Large intestine (tissue), 3 donors: ENCODE measurements at regions not wholly inside any gene's neighbourhood (a gene's known extent, or its start where the extent isn't known, plus 50 kb on each side); places are given as distances from the start of the nearest gene placed in this dataset.

Experiments used
- DNase-seq, 2 donors: peaks; one replicate each; pipeline versions ENCODE4 v3.0.0 to v3.0.0-alpha.2; 2013
- H3K27ac ChIP-seq: one replicate; pipeline ENCODE4 v1.5.1; 2013; ENCODE audit warnings: low read length
- H3K27me3 ChIP-seq: 2 replicates; pipeline ENCODE4 v1.6.1; 2013; ENCODE audit warnings: low read length; ENCODE audit not compliant: control insufficient read depth, insufficient read depth
- H3K36me3 ChIP-seq: 2 replicates; pipeline ENCODE4 v1.6.1; 2013; ENCODE audit warnings: low read length; ENCODE audit not compliant: control insufficient read depth, insufficient read depth
- H3K4me1 ChIP-seq: one replicate; pipeline ENCODE4 v1.6.1; 2013; ENCODE audit warnings: low read length; ENCODE audit not compliant: control insufficient read depth, insufficient read depth
- H3K4me3 ChIP-seq: one replicate; pipeline ENCODE4 v1.5.1; 2013; ENCODE audit warnings: low read length
- H3K9me3 ChIP-seq: one replicate; pipeline ENCODE4 v1.6.1; 2013; ENCODE audit warnings: mild to moderate bottlenecking, low read depth, low read length, moderate library complexity; ENCODE audit not compliant: control insufficient read depth
- WGBS: methylation state at CpG from one replicate; pipeline ENCODE4 v1.1.5; 2013; ENCODE audit warnings: low lambda C conversion rate; ENCODE audit not compliant: insufficient coverage; 5-methylcytosine and 5-hydroxymethylcytosine counted together

DNA sequence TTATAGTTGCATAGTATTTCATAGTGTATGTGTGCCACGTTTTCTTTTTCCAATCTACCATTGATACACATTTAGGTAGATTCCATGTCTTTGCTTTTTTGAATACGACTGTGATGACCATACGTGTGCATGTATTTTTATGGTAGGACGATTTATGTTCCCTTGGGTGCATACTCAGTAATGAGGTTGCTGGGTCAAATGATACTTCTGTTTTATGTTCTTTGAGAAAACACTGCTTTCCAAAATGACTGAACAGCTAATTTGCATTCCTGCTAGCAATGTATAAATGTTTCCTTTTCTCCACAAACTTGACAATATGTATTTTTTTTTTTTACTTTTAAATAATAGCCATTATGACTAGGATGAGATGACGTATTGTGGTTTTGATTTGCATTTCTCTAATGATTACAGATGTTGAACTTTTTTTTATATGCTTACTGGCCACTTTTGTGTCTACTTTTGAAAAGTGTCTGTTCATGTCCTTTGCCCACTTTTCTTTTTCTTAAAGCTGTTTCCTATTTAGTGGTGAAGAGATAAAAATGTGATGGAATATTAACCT lies 969.5 kb upstream of the NDST4 start:
- Histone ChIP-seq H3K4me1 (no peaks in the 10 kb centered on the region), H3K36me3 (no peaks in the 10 kb centered on the region), H3K27ac (no peak overlapping the region), H3K27me3 (no peaks in the 10 kb centered on the region), H3K4me3 (no peak overlapping the region), H3K9me3 (no peaks in the 10 kb centered on the region)
- WGBS = 80% methylated on average over 2 of the region's 5 CpGs
- no peak for DNase-seq

- Histone ChIP-seq H3K27me3 (no peaks in the 10 kb centered on the region), H3K9me3 (no peaks in the 10 kb centered on the region), H3K4me3 (no peak overlapping the region), H3K4me1 (no peaks in the 10 kb centered on the region), H3K36me3 (no peaks in the 10 kb centered on the region), H3K27ac (no peak overlapping the region)
- DNase-seq = no peak
- 83% methylated on average over 1 of the region's 1 CpG for WGBS
Measured at GRCh38 chr4:116073051-116073450, 959.6 kb upstream of the NDST4 start.

DNA sequence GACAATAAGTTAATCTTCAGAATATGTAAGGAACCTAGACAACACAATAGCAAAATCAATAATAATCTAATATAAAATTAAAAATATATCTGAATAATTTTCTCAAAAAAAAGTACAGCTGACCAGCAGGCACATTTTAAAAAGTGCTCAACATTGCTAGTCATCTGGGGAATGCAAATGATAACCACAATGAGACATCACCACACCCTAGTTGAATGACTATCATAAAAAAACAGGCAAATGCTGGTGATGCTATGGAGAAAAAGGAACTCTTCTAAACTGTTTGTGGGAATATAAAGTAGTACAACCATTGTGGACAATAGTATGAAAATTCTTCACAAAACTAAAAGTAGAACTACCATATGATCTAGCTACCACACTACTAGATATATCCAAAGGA lies 956.9 kb upstream of the NDST4 start:
- no peaks in the 10 kb centered on the region for H3K27me3 ChIP-seq
- no peaks in the 10 kb centered on the region for H3K9me3 ChIP-seq
- no peaks in the 10 kb centered on the region for H3K4me1 ChIP-seq
- no peaks in the 10 kb centered on the region for H3K36me3 ChIP-seq
- no peak for DNase-seq
- no peak overlapping the region for H3K27ac ChIP-seq
- H3K4me3 ChIP-seq = no peak overlapping the region

DNA sequence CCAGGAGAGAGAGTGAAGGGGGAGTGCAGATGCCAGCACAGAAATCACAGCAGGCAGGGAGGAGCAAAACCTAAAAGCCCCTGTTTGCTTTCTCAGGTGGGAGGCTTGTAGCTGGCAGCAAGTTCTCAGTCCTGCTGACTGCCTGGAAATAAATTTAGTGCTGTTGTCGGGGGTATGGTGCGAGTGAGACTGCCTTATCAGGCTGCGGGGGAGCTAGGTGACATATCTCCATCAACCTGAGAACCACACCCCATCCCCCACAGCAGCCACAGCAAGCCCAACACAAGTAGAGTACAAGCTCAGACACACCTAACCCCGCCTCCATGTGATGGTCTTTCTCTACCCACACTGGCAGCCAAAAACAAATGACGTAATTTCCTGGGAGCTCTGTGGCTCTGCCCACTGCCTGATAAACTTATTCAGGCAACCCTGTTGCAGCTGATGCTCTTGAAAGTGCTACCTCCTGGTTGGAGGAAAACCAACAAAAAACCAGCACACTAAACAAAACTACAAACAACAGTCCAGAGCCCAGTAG lies 953.4 kb upstream of the NDST4 start:
- no peak overlapping the region for H3K4me3 ChIP-seq
- no peaks in the 10 kb centered on the region for H3K27me3 ChIP-seq
- no peak for DNase-seq
- no peaks in the 10 kb centered on the region for H3K36me3 ChIP-seq
- H3K9me3 ChIP-seq = no peaks in the 10 kb centered on the region
- H3K27ac ChIP-seq = no peak overlapping the region
- WGBS = no CpG with 5 or more reads among the region's 5 CpGs
- H3K4me1 ChIP-seq = no peaks in the 10 kb centered on the region

DNA sequence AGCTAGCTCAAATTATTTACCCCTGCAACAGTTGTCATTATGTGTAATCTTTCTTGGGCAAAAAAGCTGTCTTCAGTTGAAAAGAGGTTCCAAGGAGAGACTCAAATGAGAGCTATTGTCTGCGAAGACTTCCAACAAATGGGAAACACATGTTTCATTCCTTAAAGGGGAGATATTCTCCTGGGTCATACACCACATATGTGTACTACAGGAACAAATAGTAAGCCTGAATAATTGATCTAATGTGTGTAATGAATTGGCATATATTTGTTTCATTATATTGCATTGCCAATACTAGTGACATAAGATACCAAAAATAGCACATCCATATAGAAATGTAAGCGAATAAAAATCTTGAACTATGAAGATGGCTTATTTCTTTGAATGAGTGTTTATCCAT lies 950.9 kb upstream of the NDST4 start:
- Histone ChIP-seq H3K9me3 (no peaks in the 10 kb centered on the region), H3K27ac (no peak overlapping the region)
- WGBS = 100% methylated on average over 1 of the region's 2 CpGs

DNA sequence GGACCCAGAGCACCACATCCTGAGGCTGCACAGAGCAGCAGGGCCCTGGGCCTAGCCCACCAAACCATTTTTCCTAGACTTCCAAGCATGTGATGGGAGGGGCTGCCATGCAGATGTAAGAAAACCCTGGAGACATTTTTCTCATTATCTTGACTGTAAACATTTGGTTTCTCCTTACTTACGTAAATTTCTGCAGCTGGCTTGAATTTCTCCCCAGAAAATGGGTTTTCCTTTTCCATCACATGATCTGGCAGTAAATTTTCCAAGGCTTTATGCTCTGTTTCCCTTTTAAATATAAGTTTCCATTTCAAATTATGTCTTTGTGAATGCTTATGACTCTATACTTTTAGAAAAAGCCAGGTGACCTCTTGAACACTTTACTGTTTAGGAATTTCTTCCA lies 945.9 kb upstream of the NDST4 start:
- no peaks in the 10 kb centered on the region for H3K9me3 ChIP-seq
- no peak for DNase-seq
- no peaks in the 10 kb centered on the region for H3K4me1 ChIP-seq
- 80% methylated on average over 1 of the region's 1 CpG for WGBS
- no peaks in the 10 kb centered on the region for H3K27me3 ChIP-seq
- H3K36me3 ChIP-seq = no peaks in the 10 kb centered on the region
- no peak overlapping the region for H3K27ac ChIP-seq
- no peak overlapping the region for H3K4me3 ChIP-seq

More for the DNA sequence above, 950.9 kb upstream of the NDST4 start:
- H3K27me3 ChIP-seq = no peaks in the 10 kb centered on the region
- no peaks in the 10 kb centered on the region for H3K36me3 ChIP-seq
- no peak overlapping the region for H3K4me3 ChIP-seq
- H3K4me1 ChIP-seq = no peaks in the 10 kb centered on the region
- DNase-seq = no peak

DNA sequence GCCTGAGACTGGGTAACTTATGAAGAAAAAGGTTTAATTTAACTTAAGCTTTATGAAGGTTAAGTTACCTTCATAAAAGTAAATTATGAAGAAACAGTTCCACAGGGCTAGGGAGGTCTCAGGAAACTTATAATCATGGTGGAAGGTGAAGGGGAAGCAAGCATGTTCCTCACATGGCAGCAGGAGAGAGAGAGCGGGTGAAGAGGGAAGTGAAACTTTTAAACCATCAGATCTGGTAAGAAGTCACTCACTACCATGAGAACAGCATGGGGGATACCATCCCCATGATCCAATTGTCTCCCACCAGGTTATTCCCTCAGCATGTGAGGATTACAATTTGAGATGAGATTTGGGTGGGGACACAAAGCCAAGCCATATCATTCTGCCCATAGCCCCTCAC lies 944.7 kb upstream of the NDST4 start:
- H3K4me3 ChIP-seq = no peak overlapping the region
- H3K27ac ChIP-seq = no peak overlapping the region
- no peaks in the 10 kb centered on the region for H3K27me3 ChIP-seq
- no peaks in the 10 kb centered on the region for H3K36me3 ChIP-seq
- H3K9me3 ChIP-seq = no peaks in the 10 kb centered on the region
- WGBS = no CpG with 5 or more reads among the region's 1 CpG
- DNase-seq = no peak
- H3K4me1 ChIP-seq = no peaks in the 10 kb centered on the region

DNA sequence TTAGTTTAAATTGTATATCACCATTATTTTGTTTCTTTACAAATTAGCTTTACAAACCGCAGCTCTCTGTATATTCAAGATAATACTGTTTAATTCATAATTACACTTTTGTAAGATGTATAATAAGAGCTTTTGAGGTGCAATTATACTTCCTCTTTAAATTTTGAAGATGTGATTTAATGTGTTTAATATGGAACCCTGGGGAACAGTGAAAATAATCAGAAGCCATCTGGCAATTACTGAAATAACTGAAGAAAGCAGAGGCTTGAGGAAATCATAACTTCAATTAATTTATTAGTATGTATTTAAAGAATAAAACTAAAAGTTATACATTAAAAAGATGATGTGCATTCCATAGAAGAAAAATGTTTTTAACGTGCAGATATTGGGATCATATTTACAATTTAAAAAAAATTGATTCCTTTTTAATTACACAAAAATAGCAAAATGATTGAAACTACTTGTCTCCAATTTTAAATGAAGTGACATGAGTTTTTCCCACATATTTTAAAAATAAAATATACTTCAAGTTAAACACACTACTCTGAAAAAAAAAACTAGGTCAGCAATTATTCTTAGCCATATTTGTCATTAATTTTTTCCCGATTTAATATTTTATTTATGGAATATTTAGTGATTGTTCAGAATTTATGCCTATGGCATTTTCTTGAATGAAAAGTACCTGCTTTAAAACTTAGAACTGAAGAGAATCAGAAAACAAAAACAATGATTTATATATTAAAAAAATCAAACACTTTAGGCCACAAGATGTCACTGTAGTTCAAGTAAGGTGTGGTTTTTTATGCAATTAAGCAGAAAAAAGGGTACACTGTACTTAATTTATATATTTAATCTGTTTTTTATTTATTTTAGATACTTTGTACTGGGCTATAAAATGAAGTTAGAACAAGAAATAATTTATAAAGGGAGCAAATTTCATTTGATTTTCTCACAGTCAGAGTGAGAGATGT lies 942.7 kb upstream of the NDST4 start:
- H3K4me1 ChIP-seq = no peaks in the 10 kb centered on the region
- no peaks in the 10 kb centered on the region for H3K27me3 ChIP-seq
- no peaks in the 10 kb centered on the region for H3K9me3 ChIP-seq
- no peak overlapping the region for H3K4me3 ChIP-seq
- no peak for DNase-seq
- H3K27ac ChIP-seq = no peak overlapping the region
- no peaks in the 10 kb centered on the region for H3K36me3 ChIP-seq
- WGBS = 37% methylated on average over 2 of the region's 3 CpGs

DNA sequence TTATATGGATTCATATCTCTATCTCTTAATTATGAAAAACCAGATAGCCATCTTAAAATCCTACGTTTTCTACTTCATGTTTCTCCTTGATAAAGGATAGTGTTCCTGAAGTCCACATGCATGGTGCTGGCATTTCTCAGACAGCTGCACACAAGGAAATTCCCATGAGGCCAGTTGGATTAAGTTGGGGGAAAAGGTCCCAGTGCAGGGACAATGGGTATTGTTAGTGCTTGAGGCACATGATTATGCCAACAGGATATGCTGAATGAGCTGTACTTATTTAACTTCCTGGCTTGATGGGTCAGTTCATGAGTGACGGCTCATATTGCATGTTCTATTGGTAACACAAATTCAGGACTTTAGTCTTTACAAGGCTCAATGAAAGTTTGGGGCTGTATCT lies 913.9 kb upstream of the NDST4 start:
- WGBS = 80% methylated on average over 1 of the region's 2 CpGs

DNA sequence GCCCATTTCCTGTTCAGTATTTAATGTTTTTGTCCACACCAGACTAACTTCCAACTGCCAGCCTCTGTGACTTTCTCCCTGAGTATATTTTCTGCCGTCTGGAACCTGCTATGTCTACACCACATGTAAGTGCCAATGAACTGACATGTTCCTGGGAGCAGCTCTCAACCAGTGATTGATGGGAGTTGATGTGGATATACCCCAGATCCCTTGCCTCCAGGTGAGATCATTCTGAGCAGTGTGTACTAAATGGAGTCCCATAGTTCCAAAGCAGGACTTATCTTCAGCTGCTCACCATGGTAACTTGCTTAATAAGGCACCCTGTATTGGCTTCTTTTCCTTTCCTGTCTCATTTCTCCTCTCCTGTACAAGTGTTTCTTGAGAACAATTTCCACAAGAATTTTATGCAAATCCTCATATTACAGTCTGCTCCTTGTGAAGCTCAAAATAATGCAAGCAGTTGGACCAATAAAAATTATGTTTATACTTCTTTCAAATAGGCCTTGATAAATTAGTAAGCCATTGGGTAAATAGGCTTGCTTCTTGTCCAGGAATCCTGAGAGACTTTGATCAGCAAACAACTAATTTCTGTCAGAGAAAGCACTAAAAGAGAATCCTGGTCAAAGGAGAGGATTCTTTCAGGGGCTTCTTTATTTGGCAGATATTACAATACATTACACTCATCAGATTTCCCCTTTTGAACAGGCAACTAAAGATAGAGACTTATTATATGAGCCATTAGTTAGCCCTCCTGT lies 911.7 kb upstream of the NDST4 start:
- peak in 1 of 2 donors; percentile 2 for DNase-seq
- WGBS = no CpG with 5 or more reads among the region's 1 CpG
- Histone ChIP-seq H3K27ac (no peak overlapping the region), H3K36me3 (no peaks in the 10 kb centered on the region), H3K4me1 (no peaks in the 10 kb centered on the region), H3K9me3 (peaks cover 5% of the 10 kb centered on the region), H3K27me3 (no peaks in the 10 kb centered on the region), H3K4me3 (no peak overlapping the region)

More for the DNA sequence above, 913.9 kb upstream of the NDST4 start:
- Histone ChIP-seq H3K9me3 (no peaks in the 10 kb centered on the region), H3K27ac (no peak overlapping the region), H3K27me3 (no peaks in the 10 kb centered on the region), H3K4me1 (no peaks in the 10 kb centered on the region), H3K4me3 (no peak overlapping the region), H3K36me3 (no peaks in the 10 kb centered on the region)
- no peak for DNase-seq
